Stimulated activated memory B cell treated with anti-CD40 and anti-IgM and Interleukin-4, amounts not matched to agents 10 μg/mL and 1 μg/mL and 100 μg/mL, for 72 hours (primary cell): ENCODE measurements at regions not wholly inside any gene's neighbourhood (a gene's known extent, or its start where the extent isn't known, plus 50 kb on each side); places are given as distances from the start of the nearest gene placed in this dataset.

Source experiments
- ATAC-seq: fragments of 150-1000 bp; cut with Tn5 transposase; 2 replicates; pipeline ENCODE4 v1.10.0; 2021
- H3K27ac Mint-ChIP-seq: one replicate; pipeline ENCODE4 v1.8.0; 2022; ENCODE audit warnings: mild to moderate bottlenecking, mixed read lengths
- H3K27me3 Mint-ChIP-seq: one replicate; pipeline ENCODE4 v1.8.0; 2022; ENCODE audit warnings: mixed read lengths
- H3K36me3 Mint-ChIP-seq: one replicate; pipeline ENCODE4 v1.8.0; 2022; ENCODE audit warnings: mixed read lengths
- H3K4me1 Mint-ChIP-seq: one replicate; pipeline ENCODE4 v1.8.0; 2022; ENCODE audit warnings: mixed read lengths
- H3K4me3 Mint-ChIP-seq: one replicate; pipeline ENCODE4 v1.8.0; 2022; ENCODE audit warnings: mild to moderate bottlenecking, moderate library complexity, mixed read lengths
- H3K9me3 Mint-ChIP-seq: one replicate; pipeline ENCODE4 v1.8.0; 2022; ENCODE audit warnings: mixed read lengths

- Mint-ChIP-seq H3K27ac (no peak overlapping the region), H3K9me3 (peaks cover 15% of the 10 kb centered on the region), H3K36me3 (no peaks in the 10 kb centered on the region), H3K4me1 (no peaks in the 10 kb centered on the region), H3K4me3 (no peak overlapping the region), H3K27me3 (peaks cover 9% of the 10 kb centered on the region)
- no peak for ATAC-seq
Observed at GRCh38 chr22:48714231-48714630, 1113.4 kb downstream of the BRD1 start.

GRCh38 chr22:48713272-48714205, 1114.1 kb downstream of the BRD1 start:
- no peaks in the 10 kb centered on the region for H3K4me1 Mint-ChIP-seq
- no peak overlapping the region for H3K4me3 Mint-ChIP-seq
- H3K27ac Mint-ChIP-seq: no peak overlapping the region
- ATAC-seq: no peak
- H3K36me3 Mint-ChIP-seq: no peaks in the 10 kb centered on the region
- H3K9me3 Mint-ChIP-seq: peaks cover 15% of the 10 kb centered on the region
- peaks cover 2% of the 10 kb centered on the region for H3K27me3 Mint-ChIP-seq

GRCh38 chr22:48712558-48713271, 1115.0 kb downstream of the BRD1 start:
- Mint-ChIP-seq H3K4me3 (no peak overlapping the region), H3K9me3 (peaks cover 15% of the 10 kb centered on the region), H3K27ac (no peak overlapping the region), H3K4me1 (no peaks in the 10 kb centered on the region), H3K27me3 (no peaks in the 10 kb centered on the region), H3K36me3 (no peaks in the 10 kb centered on the region)
- ATAC-seq: no peak

GRCh38 chr22:48711669-48712068, 1116.0 kb downstream of the BRD1 start:
- Mint-ChIP-seq H3K4me1 (no peaks in the 10 kb centered on the region), H3K36me3 (no peaks in the 10 kb centered on the region), H3K9me3 (peaks cover 15% of the 10 kb centered on the region), H3K4me3 (no peak overlapping the region), H3K27ac (no peak overlapping the region), H3K27me3 (no peaks in the 10 kb centered on the region)
- no peak for ATAC-seq

- H3K4me1 Mint-ChIP-seq: no peaks in the 10 kb centered on the region
- no peak overlapping the region for H3K27ac Mint-ChIP-seq
- H3K27me3 Mint-ChIP-seq: no peaks in the 10 kb centered on the region
- ATAC-seq: no peak
- H3K4me3 Mint-ChIP-seq: no peak overlapping the region
- peaks cover 11% of the 10 kb centered on the region for H3K9me3 Mint-ChIP-seq
- no peaks in the 10 kb centered on the region for H3K36me3 Mint-ChIP-seq
Observed at GRCh38 chr22:48711031-48711431, 1116.6 kb downstream of the BRD1 start.

- Mint-ChIP-seq H3K4me1 (no peaks in the 10 kb centered on the region), H3K27ac (no peak overlapping the region), H3K4me3 (no peak overlapping the region), H3K9me3 (peaks cover 5% of the 10 kb centered on the region), H3K36me3 (no peaks in the 10 kb centered on the region), H3K27me3 (no peaks in the 10 kb centered on the region)
- ATAC-seq: no peak
Observed at GRCh38 chr22:48710410-48710809, 1117.3 kb downstream of the BRD1 start.

- Mint-ChIP-seq H3K36me3 (no peaks in the 10 kb centered on the region), H3K27ac (no peak overlapping the region), H3K4me1 (no peaks in the 10 kb centered on the region), H3K4me3 (no peak overlapping the region), H3K9me3 (peaks cover under 1% of the 10 kb centered on the region), H3K27me3 (no peaks in the 10 kb centered on the region)
- no peak for ATAC-seq
Observed at GRCh38 chr22:48709976-48710375, 1117.7 kb downstream of the BRD1 start.

- Mint-ChIP-seq H3K27me3 (no peaks in the 10 kb centered on the region), H3K4me1 (no peaks in the 10 kb centered on the region), H3K4me3 (no peak overlapping the region), H3K27ac (no peak overlapping the region), H3K36me3 (no peaks in the 10 kb centered on the region), H3K9me3 (no peaks in the 10 kb centered on the region)
- ATAC-seq: no peak
Observed at GRCh38 chr22:48709453-48709852, 1118.2 kb downstream of the BRD1 start.

GRCh38 chr22:48708558-48709245, 1119.0 kb downstream of the BRD1 start:
- no peaks in the 10 kb centered on the region for H3K4me1 Mint-ChIP-seq
- H3K27ac Mint-ChIP-seq: no peak overlapping the region
- H3K27me3 Mint-ChIP-seq: no peaks in the 10 kb centered on the region
- H3K36me3 Mint-ChIP-seq: no peaks in the 10 kb centered on the region
- H3K9me3 Mint-ChIP-seq: no peaks in the 10 kb centered on the region
- no peak for ATAC-seq
- no peak overlapping the region for H3K4me3 Mint-ChIP-seq

- ATAC-seq: no peak
- H3K4me3 Mint-ChIP-seq: no peak overlapping the region
- H3K27me3 Mint-ChIP-seq: no peaks in the 10 kb centered on the region
- H3K36me3 Mint-ChIP-seq: no peaks in the 10 kb centered on the region
- H3K9me3 Mint-ChIP-seq: no peaks in the 10 kb centered on the region
- H3K27ac Mint-ChIP-seq: no peak overlapping the region
- H3K4me1 Mint-ChIP-seq: no peaks in the 10 kb centered on the region
Observed at GRCh38 chr22:48707763-48708557, 1119.7 kb downstream of the BRD1 start.

- no peak overlapping the region for H3K4me3 Mint-ChIP-seq
- no peaks in the 10 kb centered on the region for H3K4me1 Mint-ChIP-seq
- no peaks in the 10 kb centered on the region for H3K27me3 Mint-ChIP-seq
- no peaks in the 10 kb centered on the region for H3K9me3 Mint-ChIP-seq
- no peak for ATAC-seq
- H3K36me3 Mint-ChIP-seq: no peaks in the 10 kb centered on the region
- H3K27ac Mint-ChIP-seq: no peak overlapping the region
Observed at GRCh38 chr22:48706934-48707762, 1120.5 kb downstream of the BRD1 start.

- Mint-ChIP-seq H3K27me3 (no peaks in the 10 kb centered on the region), H3K27ac (no peak overlapping the region)
- ATAC-seq: no peak
Observed at GRCh38 chr22:48705917-48706605, 1121.6 kb downstream of the BRD1 start.

GRCh38 chr22:48705159-48705916, 1122.3 kb downstream of the BRD1 start:
- no peak overlapping the region for H3K27ac Mint-ChIP-seq

More at GRCh38 chr22:48705917-48706605, 1121.6 kb downstream of the BRD1 start:
- Mint-ChIP-seq H3K4me1 (no peaks in the 10 kb centered on the region), H3K9me3 (no peaks in the 10 kb centered on the region), H3K4me3 (no peak overlapping the region), H3K36me3 (no peaks in the 10 kb centered on the region)

More at GRCh38 chr22:48705159-48705916, 1122.3 kb downstream of the BRD1 start:
- H3K27me3 Mint-ChIP-seq: no peaks in the 10 kb centered on the region
- no peaks in the 10 kb centered on the region for H3K4me1 Mint-ChIP-seq
- no peak for ATAC-seq
- H3K4me3 Mint-ChIP-seq: no peak overlapping the region
- H3K36me3 Mint-ChIP-seq: no peaks in the 10 kb centered on the region
- H3K9me3 Mint-ChIP-seq: no peaks in the 10 kb centered on the region
